Caco-2 (cell line): ENCODE measurements at regions not wholly inside any gene's neighbourhood (a gene's known extent, or its start where the extent isn't known, plus 50 kb on each side); places are given as distances from the start of the nearest gene placed in this dataset.

ENCODE experiments used
- BruUV-seq: library from RNA; stranded (reverse); fragments of 400-500 nt; replicated peaks from 2 replicates; lab custom pipeline; 2021; lab: Mats Ljungman, UMichigan
- CTCF ChIA-PET: fragments of 300-600 bp; sonication (Branson Sonifier 250); formaldehyde crosslinking; loops from one replicate; lab custom pipeline; 2022; ENCODE audit warnings: antibody characterized with exemption; lab: Charles Lee
- POLR2A ChIA-PET: fragments of 300-600 bp; sonication (Branson Sonifier 250); formaldehyde crosslinking; loops from one replicate; lab custom pipeline; 2022; ENCODE audit warnings: antibody characterized with exemption; lab: Charles Lee
- DNase-seq, 2 experiments: peaks; one replicate each; pipeline versions ENCODE4 v3.0.0 to v3.0.0-alpha.2; 2020 to 2022
- H3K27me3 ChIP-seq: replicated peaks from 2 replicates; pipeline ENCODE4 v1.6.0; 2011; ENCODE audit warnings: low read length; ENCODE audit not compliant: control insufficient read depth, insufficient read depth
- H3K36me3 ChIP-seq: 2 replicates; pipeline ENCODE4 v1.5.1; 2011; ENCODE audit warnings: low read length; ENCODE audit not compliant: control insufficient read depth, insufficient read depth
- H3K4me1 ChIP-seq: fragments of 250-450 bp; sonication (Bioruptor Pico); 2 replicates; pipeline ENCODE4 v1.5.1; 2020; ENCODE audit warnings: mild to moderate bottlenecking
- H3K4me3 ChIP-seq: 2 replicates; pipeline ENCODE4 v1.5.1; 2011; ENCODE audit warnings: low read depth, mild to moderate bottlenecking, control low read depth, low read length
- H3K9me3 ChIP-seq: fragments of 250-450 bp; sonication (Bioruptor Pico); 2 replicates; pipeline ENCODE4 v1.5.1; 2020; ENCODE audit warnings: mild to moderate bottlenecking, moderate library complexity
- H3K27ac Mint-ChIP-seq: one replicate; pipeline ENCODE4 v1.8.0; 2022; ENCODE audit warnings: mixed read lengths; ENCODE audit not compliant: unreplicated experiment
- H3K27me3 Mint-ChIP-seq: one replicate; pipeline ENCODE4 v1.8.0; 2022; ENCODE audit warnings: mixed read lengths; ENCODE audit not compliant: insufficient read depth, unreplicated experiment
- H3K36me3 Mint-ChIP-seq: one replicate; pipeline ENCODE4 v1.8.0; 2022; ENCODE audit warnings: mild to moderate bottlenecking, mixed read lengths; ENCODE audit not compliant: insufficient read depth, unreplicated experiment
- H3K4me1 Mint-ChIP-seq: one replicate; pipeline ENCODE4 v1.8.0; 2022; ENCODE audit warnings: low read depth, mixed read lengths; ENCODE audit not compliant: unreplicated experiment
- H3K4me3 Mint-ChIP-seq: one replicate; pipeline ENCODE4 v1.8.0; 2022; ENCODE audit warnings: mild to moderate bottlenecking, moderate library complexity, mixed read lengths; ENCODE audit not compliant: unreplicated experiment
- H3K9me3 Mint-ChIP-seq: one replicate; pipeline ENCODE4 v1.8.0; 2022; ENCODE audit warnings: mixed read lengths; ENCODE audit not compliant: unreplicated experiment
- CTCF ChIP-seq, 2 experiments: fragments of 200-600 bp in 1 of 2; IDR thresholded peaks; 1 replicate in 1 of 2; 2 replicates in 1 of 2; pipeline versions ENCODE4 v1.5.1 to v1.8.0; 2011 to 2022; ENCODE audit warnings: antibody characterized with exemption in 1 of 2, control low read depth in 1 of 2, inconsistent platforms in 1 of 2, low read depth in 1 of 2, low read length in 1 of 2, mild to moderate bottlenecking in 1 of 2, moderate library complexity in 1 of 2; ENCODE audit not compliant: insufficient read depth in 1 of 2, severe bottlenecking in 1 of 2, unreplicated experiment in 1 of 2
- intact Hi-C: fragments of 100-400 bp; cut with micrococcal nuclease; formaldehyde crosslinking; loops from one replicate; pipeline ENCODE4 v1.10.0; 2022; ENCODE audit not compliant: unreplicated experiment

DNA sequence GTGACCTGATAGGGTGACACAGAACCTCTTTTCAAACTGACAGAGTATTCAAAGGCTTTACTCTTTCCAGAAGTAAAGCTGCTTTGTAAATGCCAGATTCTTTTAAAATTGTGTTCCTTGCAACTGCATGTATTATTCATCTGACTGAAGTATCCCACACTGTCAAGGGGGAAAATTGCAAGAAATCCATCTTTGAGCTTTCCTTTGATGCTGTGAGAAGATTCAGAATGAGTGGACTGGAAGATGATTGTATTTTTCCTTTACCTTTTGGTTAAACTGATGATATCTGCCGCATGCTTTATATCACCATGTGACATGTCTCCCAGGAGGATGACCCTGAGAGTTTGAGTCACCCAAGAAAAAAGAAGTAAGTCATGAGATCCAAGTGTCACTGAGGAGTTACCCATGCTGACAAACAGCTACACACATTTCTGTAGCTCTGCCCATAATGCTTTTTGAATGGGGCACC, 250.8 kb upstream of the CBLB start:
- H3K27me3 Mint-ChIP-seq = no peaks in the 10 kb centered on the region
- intact Hi-C loops = loop anchor here (10.0 kb wide), 1 partner anchor 255 kb away; the partner anchor contains the start of gene CBLB
- Histone ChIP-seq H3K27me3 (no peaks in the 10 kb centered on the region), H3K4me3 (no peak overlapping the region), H3K4me1 (peaks cover 12% of the 10 kb centered on the region), H3K36me3 (no peaks in the 10 kb centered on the region), H3K9me3 (no peaks in the 10 kb centered on the region)
- no TSS peak for BruUV-seq
- TF ChIP-seq CTCF (IDR thresholded peaks at IDR 0.05; ENCODE audit: insufficient read depth in 1 of 2, low read depth in 1 of 2, low read length in 1 of 2, severe bottlenecking in 1 of 2, unreplicated experiment in 1 of 2) = no peak
- H3K4me3 Mint-ChIP-seq = no peak overlapping the region
- peaks cover 9% of the 10 kb centered on the region for H3K9me3 Mint-ChIP-seq
- ChIA-PET CTCF (no interaction called here), POLR2A (no interaction called here)
- H3K4me1 Mint-ChIP-seq = peaks cover 19% of the 10 kb centered on the region
- no peak overlapping the region for H3K27ac Mint-ChIP-seq
- H3K36me3 Mint-ChIP-seq = no peaks in the 10 kb centered on the region
- DNase-seq = no peak

DNA sequence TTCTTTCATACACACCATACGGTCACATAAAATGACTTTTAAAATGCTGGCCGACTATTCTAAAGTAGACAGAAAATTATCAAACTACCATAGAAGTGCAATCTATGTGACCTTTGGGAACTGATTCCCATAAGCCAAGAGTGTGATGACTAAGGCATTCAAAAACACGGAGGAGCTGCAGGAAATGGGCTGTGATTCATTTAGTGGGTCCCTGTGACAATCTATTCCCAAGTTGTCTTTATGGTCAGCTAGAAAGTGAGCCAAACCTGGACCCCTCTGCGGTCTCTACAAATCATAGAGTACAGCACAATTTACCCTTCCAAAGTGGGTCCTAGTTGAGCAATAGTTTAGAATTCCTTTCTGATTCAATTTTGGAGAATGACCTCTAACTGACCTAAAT, 251.5 kb upstream of the CBLB start:
- DNase-seq = no peak
- ChIA-PET CTCF (no interaction called here), POLR2A (no interaction called here)
- no peaks in the 10 kb centered on the region for H3K27me3 ChIP-seq
- no peaks in the 10 kb centered on the region for H3K36me3 ChIP-seq
- H3K4me3 Mint-ChIP-seq = no peak overlapping the region
- H3K36me3 Mint-ChIP-seq = no peaks in the 10 kb centered on the region
- H3K4me1 ChIP-seq = peaks cover 12% of the 10 kb centered on the region
- no peak for TF ChIP-seq CTCF (IDR thresholded peaks at IDR 0.05; ENCODE audit: insufficient read depth in 1 of 2, low read depth in 1 of 2, low read length in 1 of 2, severe bottlenecking in 1 of 2, unreplicated experiment in 1 of 2)
- H3K4me1 Mint-ChIP-seq = peaks cover 19% of the 10 kb centered on the region
- no peaks in the 10 kb centered on the region for H3K27me3 Mint-ChIP-seq
- no TSS peak for BruUV-seq
- intact Hi-C loops = loop anchor here (10.0 kb wide), 1 partner anchor 256 kb away; the partner anchor contains the start of gene CBLB
- H3K9me3 Mint-ChIP-seq = peaks cover 9% of the 10 kb centered on the region
- no peaks in the 10 kb centered on the region for H3K9me3 ChIP-seq
- H3K27ac Mint-ChIP-seq = no peak overlapping the region
- H3K4me3 ChIP-seq = no peak overlapping the region

- H3K9me3 Mint-ChIP-seq = peaks cover 9% of the 10 kb centered on the region
- ChIA-PET POLR2A (no interaction called here), CTCF (interaction anchor here (0.6 to 0.9 kb wide), 2 partner anchors 15 to 315 kb away, joined by 3 to 4 read pairs; no protein-coding TSS in a partner anchor)
- no peaks in the 10 kb centered on the region for H3K36me3 ChIP-seq
- DNase-seq = no peak
- H3K4me1 ChIP-seq = peaks cover 12% of the 10 kb centered on the region
- intact Hi-C loops = loop anchor here (2.0 to 10.0 kb wide), 2 partner anchors 257 to 433 kb away; partner anchors contain the start of gene CBLB
- H3K4me3 Mint-ChIP-seq = no peak overlapping the region
- H3K4me1 Mint-ChIP-seq = peaks cover 19% of the 10 kb centered on the region
- no peaks in the 10 kb centered on the region for H3K27me3 ChIP-seq
- no TSS peak for BruUV-seq
- TF ChIP-seq CTCF (IDR thresholded peaks at IDR 0.05; ENCODE audit: insufficient read depth in 1 of 2, low read depth in 1 of 2, low read length in 1 of 2, severe bottlenecking in 1 of 2, unreplicated experiment in 1 of 2) = no peak
- H3K4me3 ChIP-seq = no peak overlapping the region
- H3K27me3 Mint-ChIP-seq = no peaks in the 10 kb centered on the region
- H3K36me3 Mint-ChIP-seq = no peaks in the 10 kb centered on the region
- H3K27ac Mint-ChIP-seq = no peak overlapping the region
- no peaks in the 10 kb centered on the region for H3K9me3 ChIP-seq
Observed at GRCh38 chr3:106121491-106122289, 252.9 kb upstream of the CBLB start.
